ENCODE measurements at regions not wholly inside any gene's neighbourhood (a gene's known extent, or its start where the extent isn't known, plus 50 kb on each side); places are given as distances from the start of the nearest gene placed in this dataset.

DNA sequence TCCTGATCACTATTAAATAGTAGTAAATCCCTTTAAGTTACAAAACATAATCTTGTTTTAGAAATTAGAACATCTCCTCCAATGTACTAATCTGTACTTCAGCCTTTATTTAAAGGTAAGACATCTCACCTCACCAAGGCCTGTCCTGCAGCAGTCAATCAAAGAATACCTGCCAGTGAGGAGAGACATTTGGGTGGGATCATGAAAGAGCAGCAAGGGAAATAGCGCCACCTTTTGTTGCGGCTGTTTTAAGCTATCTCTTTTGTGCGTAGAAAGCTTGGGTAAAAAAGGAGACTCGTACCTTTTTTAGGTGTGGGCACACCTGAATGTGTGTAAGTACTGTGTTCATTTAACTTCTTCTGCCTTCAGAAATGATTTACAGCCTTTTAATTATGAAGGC, 117.8 kb upstream of the TMTC1 start:
- Histone ChIP-seq H3K4me3 (ENCODE audit: insufficient read depth, low read depth, low read length) (no peak overlapping the region), H3K27me3 (ENCODE audit: control insufficient read depth, insufficient read depth, low read length) (no peaks in the 10 kb centered on the region; the same call in 1 of the 2 replicates), H2BK20ac (ENCODE audit: low read depth, low read length) (no peak overlapping the region), H3K4me1 (ENCODE audit: control insufficient read depth, insufficient read depth, low read length) (no peaks in the 10 kb centered on the region), H3K23ac (ENCODE audit: low read depth, low read length) (no peak overlapping the region), H2BK120ac (ENCODE audit: low read depth, low read length) (no peak overlapping the region), H3K9me3 (ENCODE audit: control insufficient read depth, insufficient read depth, low read length) (no peaks in the 10 kb centered on the region), H4K20me1 (ENCODE audit: insufficient read depth, low read length) (no peaks in the 10 kb centered on the region), H3K14ac (replicated peaks; ENCODE audit: low read depth, low read length) (no peak overlapping the region), H4K91ac (ENCODE audit: insufficient read depth, low read depth, low read length) (no peak overlapping the region), H2BK15ac (ENCODE audit: low read depth, low read length) (no peak overlapping the region), H2BK5ac (ENCODE audit: low read depth, low read length, poor library complexity, severe bottlenecking) (no peak overlapping the region), H2AK9ac (replicated peaks; ENCODE audit: low read depth, low read length, poor library complexity) (no peak overlapping the region), H3K4me2 (ENCODE audit: low read depth, low read length) (no peak overlapping the region), H2AFZ (replicated peaks; ENCODE audit: low read length, poor library complexity) (no peak overlapping the region), H4K5ac (ENCODE audit: low read depth, low read length) (no peak overlapping the region), H3K4ac (ENCODE audit: low read depth, low read length) (no peak overlapping the region), H4K8ac (ENCODE audit: low read depth in 2 of 2, low read length in 2 of 2) (no peak overlapping the region), H3K36me3 (ENCODE audit: control insufficient read depth, insufficient read depth, low read length) (no peaks in the 10 kb centered on the region), H3K79me1 (ENCODE audit: low read depth in 1 of 2, low read length in 2 of 2) (no peaks in the 10 kb centered on the region), H2AK5ac (ENCODE audit: low read depth, low read length) (no peak overlapping the region), H3K18ac (ENCODE audit: low read depth, low read length) (no peak overlapping the region), H3K56ac (ENCODE audit: extremely low read depth, insufficient read depth, low read length) (no peak overlapping the region), H3K9ac (ENCODE audit: low read depth, low read length) (no peak overlapping the region), H3K27ac (ENCODE audit: insufficient read depth, low read length) (no peak overlapping the region), H3K9me1 (ENCODE audit: insufficient read depth, low read length) (no peaks in the 10 kb centered on the region)
- no CpG with 5 or more reads among the region's 4 CpGs for WGBS, 2 experiments (ENCODE audit: extremely low coverage in 2 of 2, insufficient read length in 1 of 2)
- dilution Hi-C loops (cut with HindIII; ENCODE audit: low sequenced_read_pairs, unreplicated experiment) (no loop called here), intact Hi-C loops (cut with micrococcal nuclease) (no loop called here), in situ Hi-C loops (cut with MboI; ENCODE audit: low sequenced_read_pairs) (no loop called here)
- ATAC-seq (ENCODE audit: low read depth) (no peak), DNase-seq (no peak)
- ChIA-PET POLR2A (ENCODE audit: unreplicated experiment) (no interaction called here), CTCF (interaction anchor here (0.9 kb wide), 1 partner anchor 11 kb away, joined by 3 read pairs; no protein-coding TSS in a partner anchor)
- TF ChIP-seq, protein P1, sequence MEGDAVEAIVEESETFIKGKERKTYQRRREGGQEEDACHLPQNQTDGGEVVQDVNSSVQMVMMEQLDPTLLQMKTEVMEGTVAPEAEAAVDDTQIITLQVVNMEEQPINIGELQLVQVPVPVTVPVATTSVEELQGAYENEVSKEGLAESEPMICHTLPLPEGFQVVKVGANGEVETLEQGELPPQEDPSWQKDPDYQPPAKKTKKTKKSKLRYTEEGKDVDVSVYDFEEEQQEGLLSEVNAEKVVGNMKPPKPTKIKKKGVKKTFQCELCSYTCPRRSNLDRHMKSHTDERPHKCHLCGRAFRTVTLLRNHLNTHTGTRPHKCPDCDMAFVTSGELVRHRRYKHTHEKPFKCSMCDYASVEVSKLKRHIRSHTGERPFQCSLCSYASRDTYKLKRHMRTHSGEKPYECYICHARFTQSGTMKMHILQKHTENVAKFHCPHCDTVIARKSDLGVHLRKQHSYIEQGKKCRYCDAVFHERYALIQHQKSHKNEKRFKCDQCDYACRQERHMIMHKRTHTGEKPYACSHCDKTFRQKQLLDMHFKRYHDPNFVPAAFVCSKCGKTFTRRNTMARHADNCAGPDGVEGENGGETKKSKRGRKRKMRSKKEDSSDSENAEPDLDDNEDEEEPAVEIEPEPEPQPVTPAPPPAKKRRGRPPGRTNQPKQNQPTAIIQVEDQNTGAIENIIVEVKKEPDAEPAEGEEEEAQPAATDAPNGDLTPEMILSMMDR (conservative IDR thresholded peaks at IDR 0.05; ENCODE audit: low read depth, low read length), result no peak
- TF ChIP-seq CHD1 (IDR thresholded peaks at IDR 0.05; ENCODE audit: low read depth, low read length), result no peak
- TF ChIP-seq FOS (IDR thresholded peaks at IDR 0.05; ENCODE audit: low read depth, low read length), result no peak
- TF ChIP-seq, protein P2, sequence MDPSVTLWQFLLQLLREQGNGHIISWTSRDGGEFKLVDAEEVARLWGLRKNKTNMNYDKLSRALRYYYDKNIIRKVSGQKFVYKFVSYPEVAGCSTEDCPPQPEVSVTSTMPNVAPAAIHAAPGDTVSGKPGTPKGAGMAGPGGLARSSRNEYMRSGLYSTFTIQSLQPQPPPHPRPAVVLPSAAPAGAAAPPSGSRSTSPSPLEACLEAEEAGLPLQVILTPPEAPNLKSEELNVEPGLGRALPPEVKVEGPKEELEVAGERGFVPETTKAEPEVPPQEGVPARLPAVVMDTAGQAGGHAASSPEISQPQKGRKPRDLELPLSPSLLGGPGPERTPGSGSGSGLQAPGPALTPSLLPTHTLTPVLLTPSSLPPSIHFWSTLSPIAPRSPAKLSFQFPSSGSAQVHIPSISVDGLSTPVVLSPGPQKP (IDR thresholded peaks at IDR 0.05; ENCODE audit: borderline replicate concordance, low read depth, low read length), result no peak
- TF ChIP-seq MAFK (IDR thresholded peaks at IDR 0.05; ENCODE audit: low read depth, low read length), result no peak
- TF ChIP-seq NFE2L2 (IDR thresholded peaks at IDR 0.05; ENCODE audit: low read depth, low read length), result no peak
- BruUV-seq (replicated peaks), result no TSS peak
